HG03575 (cell line): ENCODE measurements at regions not wholly inside any gene's neighbourhood (a gene's known extent, or its start where the extent isn't known, plus 50 kb on each side); places are given as distances from the start of the nearest gene placed in this dataset.

ENCODE experiments used
- ATAC-seq: cut with Tn5 transposase; IDR thresholded peaks from one replicate; pipeline ENCODE4 v1.9.1; 2021; ENCODE audit not compliant: unreplicated experiment, insufficient number of reproducible peaks, low FRiP score; ENCODE audit errors: extremely low read depth

GRCh38 chr3:76765511-76765910 is 274.4 kb upstream of the ROBO2 start:
- no peak for ATAC-seq

DNA sequence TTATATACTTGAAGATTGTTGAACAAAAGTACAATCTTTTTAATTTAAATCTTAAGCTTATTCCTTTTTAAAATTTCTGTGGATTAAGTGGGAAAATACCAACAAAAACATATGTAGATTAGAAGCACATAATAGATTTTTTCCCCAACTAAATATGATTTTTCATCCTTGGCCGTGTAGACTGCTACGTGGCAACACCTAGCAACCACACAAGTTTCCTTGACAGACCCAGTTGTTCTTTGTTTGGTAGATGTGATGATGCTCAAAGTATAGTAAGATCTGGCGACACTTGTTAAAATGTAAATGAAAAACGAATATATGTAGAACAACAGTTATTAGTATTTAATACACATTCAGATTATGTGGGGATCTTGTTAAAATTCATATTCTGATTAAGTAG is 271.0 kb upstream of the ROBO2 start:
- no peak for ATAC-seq

DNA sequence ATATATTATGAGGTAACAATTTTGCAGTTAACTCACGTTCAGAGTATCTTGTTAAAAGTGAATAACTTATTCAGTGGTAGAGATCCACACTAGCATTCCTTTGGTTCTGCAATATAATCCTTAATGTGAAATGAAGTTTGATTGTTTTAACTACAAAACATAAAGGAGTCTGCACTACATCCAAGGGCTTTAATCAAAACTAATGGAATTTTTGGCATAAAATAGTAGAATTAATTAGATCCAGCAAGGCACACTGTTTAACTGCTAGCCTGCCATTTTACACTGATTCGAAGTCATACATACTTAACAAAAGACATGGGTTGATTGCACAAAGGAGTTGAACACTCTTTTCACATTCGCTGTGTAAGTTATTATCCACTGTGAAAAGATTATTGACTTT is 263.0 kb upstream of the ROBO2 start:
- no peak for ATAC-seq

DNA sequence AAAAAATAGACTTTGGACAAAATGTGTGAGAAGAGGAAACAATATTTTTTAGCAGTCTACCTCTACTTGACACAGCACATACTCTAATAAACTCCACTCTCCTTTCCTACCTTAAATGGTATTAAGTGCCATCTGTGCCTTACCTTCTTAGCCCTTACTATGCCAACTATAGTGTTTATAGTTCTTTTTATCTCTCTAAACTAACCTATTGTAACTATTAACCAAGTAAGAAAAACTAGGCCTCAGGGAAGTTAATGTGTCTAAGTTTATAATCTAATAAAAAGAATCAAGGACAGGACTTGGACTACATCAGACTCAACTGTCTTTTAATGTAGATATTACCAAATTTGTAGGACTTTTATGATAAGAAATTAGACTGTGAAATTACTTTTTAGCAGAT is 251.7 kb upstream of the ROBO2 start:
- ATAC-seq, result no peak

GRCh38 chr3:76789237-76789636 is 250.7 kb upstream of the ROBO2 start:
- ATAC-seq, result no peak

- no peak for ATAC-seq
Measured at GRCh38 chr3:76811418-76811817, 228.5 kb upstream of the ROBO2 start.

GRCh38 chr3:76812649-76813242 is 227.2 kb upstream of the ROBO2 start:
- no peak for ATAC-seq

DNA sequence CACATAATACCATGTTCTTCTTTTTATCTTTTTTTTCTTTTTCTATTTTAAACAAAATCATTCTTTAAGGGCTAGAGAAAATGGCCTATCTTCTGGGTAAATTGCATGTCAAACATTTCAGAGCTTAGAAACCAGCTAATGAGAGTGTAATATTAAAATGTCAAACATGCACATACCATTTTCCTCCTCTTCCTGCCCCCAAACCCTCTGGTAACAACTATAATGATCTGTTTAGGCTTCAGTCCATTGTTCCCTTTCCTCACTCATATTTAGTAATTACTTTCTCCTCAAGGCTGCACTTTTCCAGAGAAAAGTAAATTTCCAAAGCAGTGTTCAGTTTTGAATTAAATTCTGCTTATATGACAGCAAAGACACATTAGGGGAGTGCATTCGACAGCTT is 224.3 kb upstream of the ROBO2 start:
- no peak for ATAC-seq

DNA sequence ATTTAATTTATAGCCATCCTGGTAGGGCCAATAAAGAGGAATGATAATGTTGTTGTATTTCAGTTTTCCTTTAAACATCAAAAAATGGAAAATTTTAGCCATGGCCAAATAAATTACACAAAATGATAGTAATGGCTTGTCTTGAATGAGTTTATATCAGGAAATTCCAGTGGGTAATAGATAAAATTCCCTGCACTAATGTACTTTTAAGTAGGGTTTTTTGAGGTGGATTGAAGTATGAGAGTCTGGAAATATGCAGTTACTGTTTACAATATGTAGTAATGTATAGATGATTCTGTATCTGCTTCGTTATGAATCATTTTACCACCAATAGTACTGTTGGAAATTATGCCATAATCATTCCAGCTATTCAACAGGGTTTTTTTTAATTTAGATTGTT is 219.4 kb upstream of the ROBO2 start:
- ATAC-seq, result no peak

- ATAC-seq, result no peak
Measured at GRCh38 chr3:76824658-76825240, 215.2 kb upstream of the ROBO2 start.

GRCh38 chr3:76826861-76827260 is 213.0 kb upstream of the ROBO2 start:
- ATAC-seq, result no peak

GRCh38 chr3:76827701-76828226 is 212.1 kb upstream of the ROBO2 start:
- no peak for ATAC-seq

- no peak for ATAC-seq
Measured at GRCh38 chr3:76834657-76835056, 205.2 kb upstream of the ROBO2 start.

DNA sequence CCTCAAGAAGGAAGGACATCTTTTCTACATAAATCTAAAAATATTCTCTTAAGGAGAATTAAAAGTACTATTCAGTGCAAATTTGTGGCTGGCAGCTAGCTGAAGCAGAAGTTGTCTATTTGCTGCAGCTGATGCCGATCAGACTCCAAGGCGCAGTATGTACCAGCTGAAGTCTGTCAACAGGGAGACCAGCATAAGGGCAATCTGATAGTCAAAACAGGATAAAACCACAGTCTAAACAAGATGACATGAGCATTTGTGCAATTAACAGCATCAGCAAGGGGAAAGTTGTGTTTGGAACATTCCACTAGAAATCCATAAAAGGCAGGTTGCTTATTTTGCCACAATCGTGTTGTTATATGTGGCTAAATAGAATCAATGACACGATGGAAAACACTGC is 198.2 kb upstream of the ROBO2 start:
- ATAC-seq, result no peak

DNA sequence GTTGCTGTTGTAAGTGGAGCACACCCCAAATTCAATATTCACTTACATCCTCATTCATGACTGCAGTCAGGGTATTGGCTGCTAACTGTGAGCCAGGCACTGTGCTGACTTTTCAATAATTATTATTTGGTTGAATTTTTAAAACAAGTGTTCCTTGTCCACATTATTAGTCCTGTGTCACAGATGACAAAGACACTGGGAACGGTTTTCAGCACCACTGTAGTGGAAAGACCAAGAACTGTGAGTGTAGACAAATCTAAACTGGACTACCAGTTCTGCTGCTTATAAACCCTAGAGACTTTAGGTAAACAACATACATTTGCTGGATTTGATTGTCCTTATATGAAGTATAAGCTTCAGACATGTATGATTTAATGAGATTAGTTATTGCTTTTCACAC is 197.7 kb upstream of the ROBO2 start:
- no peak for ATAC-seq

GRCh38 chr3:76855451-76855850 is 184.4 kb upstream of the ROBO2 start:
- no peak for ATAC-seq

- no peak for ATAC-seq
Measured at GRCh38 chr3:76859596-76859995, 180.3 kb upstream of the ROBO2 start.

DNA sequence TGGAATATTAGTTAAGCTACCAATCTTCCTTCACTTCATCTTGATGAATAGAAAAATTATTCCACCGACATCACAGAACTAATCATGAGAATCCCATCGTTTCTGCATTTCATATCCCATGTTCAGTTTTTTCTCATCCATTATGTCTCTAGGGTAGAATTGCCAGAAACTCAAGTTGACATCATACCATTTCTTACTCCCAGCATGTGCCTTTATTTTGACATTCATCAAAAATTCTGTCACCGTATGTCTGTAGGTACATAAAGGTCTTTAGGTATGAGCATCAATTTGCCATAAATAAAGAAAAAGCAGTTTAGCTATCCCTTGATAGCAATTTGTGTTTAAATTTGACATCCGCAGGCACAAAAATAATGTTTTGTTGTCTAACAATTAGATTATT is 175.5 kb upstream of the ROBO2 start:
- no peak for ATAC-seq

DNA sequence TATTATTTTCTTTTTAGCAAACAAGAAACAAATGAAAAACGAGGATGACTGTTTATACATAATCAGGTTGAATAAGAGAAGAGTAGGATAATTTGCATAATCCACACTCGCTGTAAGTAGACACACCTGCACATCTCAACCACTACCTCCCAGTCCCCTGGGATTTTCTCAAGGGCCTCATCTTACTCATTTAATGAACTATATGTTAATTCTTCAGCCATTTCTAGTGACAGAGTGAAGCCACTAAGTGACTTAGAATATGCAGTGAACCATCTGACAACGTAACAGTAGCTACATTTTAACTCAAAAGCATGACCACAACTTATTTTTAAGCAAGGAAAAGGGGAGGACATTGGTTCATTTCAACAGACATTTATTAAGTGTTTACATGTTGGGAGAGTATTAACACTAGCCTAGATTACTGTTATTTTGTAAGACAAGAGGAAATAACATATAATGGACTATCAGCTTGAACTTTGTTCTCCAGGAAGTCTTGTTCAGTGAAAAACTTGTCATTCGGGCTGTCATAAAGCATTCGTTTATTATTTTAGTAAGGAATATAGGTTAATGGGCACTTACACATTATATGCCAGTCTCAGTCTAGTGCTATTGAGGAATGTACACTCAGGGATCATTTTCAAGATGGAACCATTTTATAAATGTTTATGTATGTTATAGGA is 173.0 kb upstream of the ROBO2 start:
- ATAC-seq, result no peak

- no peak for ATAC-seq
Measured at GRCh38 chr3:76869726-76870384, 170.0 kb upstream of the ROBO2 start.
